KBM-7 (cell line): ENCODE measurements at regions not wholly inside any gene's neighbourhood (a gene's known extent, or its start where the extent isn't known, plus 50 kb on each side); places are given as distances from the start of the nearest gene placed in this dataset.

Source experiments
- DNase-seq: peaks from one replicate; pipeline ENCODE4 v3.0.0-alpha.2; 2015
- in situ Hi-C: fragments of 300-500 bp; cut with MboI; formaldehyde crosslinking; loops from 2 replicates; pipeline ENCODE4 v1.14.3; 2020; ENCODE audit warnings: low sequenced_read_pairs, low pct_unique_long_range_greater_than_20kb, mixed read lengths

- in situ Hi-C loops: no loop called here
- no peak for DNase-seq
These were observed 259.9 kb downstream of the SLITRK1 start for GRCh38 chr13:83622422-83622784.

- in situ Hi-C loops: no loop called here
- no peak for DNase-seq
These were observed 260.4 kb downstream of the SLITRK1 start for GRCh38 chr13:83621765-83622421.

GRCh38 chr13:83620530-83621220 is 261.6 kb downstream of the SLITRK1 start:
- DNase-seq: no peak
- in situ Hi-C loops: no loop called here

GRCh38 chr13:83618966-83619365 is 263.3 kb downstream of the SLITRK1 start:
- in situ Hi-C loops: no loop called here
- no peak for DNase-seq

- in situ Hi-C loops: no loop called here
- no peak for DNase-seq
These were observed 268.8 kb downstream of the SLITRK1 start for GRCh38 chr13:83613524-83613923.

GRCh38 chr13:83601539-83601938 is 280.7 kb downstream of the SLITRK1 start:
- no peak for DNase-seq
- in situ Hi-C loops: no loop called here

- in situ Hi-C loops: no loop called here
These were observed 290.2 kb downstream of the SLITRK1 start for GRCh38 chr13:83592095-83592494.

GRCh38 chr13:83589814-83590213 is 292.5 kb downstream of the SLITRK1 start:
- in situ Hi-C loops: no loop called here
- DNase-seq: no peak

More at GRCh38 chr13:83592095-83592494, 290.2 kb downstream of the SLITRK1 start:
- no peak for DNase-seq

- no peak for DNase-seq
- in situ Hi-C loops: no loop called here
These were observed 305.1 kb downstream of the SLITRK1 start for GRCh38 chr13:83577183-83577582.

- no peak for DNase-seq
- in situ Hi-C loops: no loop called here
These were observed 314.3 kb downstream of the SLITRK1 start for GRCh38 chr13:83568019-83568418.

GRCh38 chr13:83563499-83563898 is 318.8 kb downstream of the SLITRK1 start:
- no peak for DNase-seq
- in situ Hi-C loops: no loop called here

GRCh38 chr13:83557845-83558244 is 324.4 kb downstream of the SLITRK1 start:
- no peak for DNase-seq
- in situ Hi-C loops: no loop called here

- in situ Hi-C loops: no loop called here
- no peak for DNase-seq
These were observed 332.6 kb downstream of the SLITRK1 start for GRCh38 chr13:83549671-83550070.

GRCh38 chr13:83547043-83547442 is 335.2 kb downstream of the SLITRK1 start:
- in situ Hi-C loops: no loop called here
- no peak for DNase-seq

- no peak for DNase-seq
- in situ Hi-C loops: no loop called here
These were observed 335.8 kb downstream of the SLITRK1 start for GRCh38 chr13:83546476-83546875.

- no peak for DNase-seq
- in situ Hi-C loops: no loop called here
These were observed 343.6 kb downstream of the SLITRK1 start for GRCh38 chr13:83538636-83539035.

- DNase-seq: no peak
- in situ Hi-C loops: no loop called here
These were observed 345.3 kb downstream of the SLITRK1 start for GRCh38 chr13:83536941-83537340.

GRCh38 chr13:83536153-83536552 is 346.1 kb downstream of the SLITRK1 start:
- in situ Hi-C loops: no loop called here

GRCh38 chr13:83532809-83533208 is 349.5 kb downstream of the SLITRK1 start:
- DNase-seq: no peak
- in situ Hi-C loops: no loop called here

More at GRCh38 chr13:83536153-83536552, 346.1 kb downstream of the SLITRK1 start:
- DNase-seq: no peak

- no peak for DNase-seq
- in situ Hi-C loops: no loop called here
These were observed 351.3 kb downstream of the SLITRK1 start for GRCh38 chr13:83531022-83531421.

GRCh38 chr13:83516781-83517180 is 365.5 kb downstream of the SLITRK1 start:
- in situ Hi-C loops: no loop called here
- no peak for DNase-seq
